ENCODE measurements at regions not wholly inside any gene's neighbourhood (a gene's known extent, or its start where the extent isn't known, plus 50 kb on each side); places are given as distances from the start of the nearest gene placed in this dataset.

- intact Hi-C loops (cut with micrococcal nuclease; ENCODE audit: unreplicated experiment), result no loop called here
- ChIA-PET CTCF (no interaction called here), POLR2A (no interaction called here)
- Histone ChIP-seq H3K4me3 (ENCODE audit: low read depth in 2 of 2, low read length in 2 of 2) (no peak overlapping the region), H3K27ac (ENCODE audit: low read length) (no peak overlapping the region), H3K36me3 (ENCODE audit: control insufficient read depth, insufficient read depth, low read length) (no peaks in the 10 kb centered on the region), H3K27me3 (ENCODE audit: control insufficient read depth, insufficient read depth, low read length) (no peaks in the 10 kb centered on the region; the same call in 1 of the 2 replicates), H3K9me3 (ENCODE audit: control insufficient read depth, insufficient read depth, low read depth, low read length) (no peaks in the 10 kb centered on the region), H3K4me1 (ENCODE audit: control insufficient read depth, insufficient read depth, low read length) (no peaks in the 10 kb centered on the region)
- ATAC-seq (no peak), DNase-seq (ENCODE audit: low read depth, low spot score) (no peak)
- TF ChIP-seq, protein P1, sequence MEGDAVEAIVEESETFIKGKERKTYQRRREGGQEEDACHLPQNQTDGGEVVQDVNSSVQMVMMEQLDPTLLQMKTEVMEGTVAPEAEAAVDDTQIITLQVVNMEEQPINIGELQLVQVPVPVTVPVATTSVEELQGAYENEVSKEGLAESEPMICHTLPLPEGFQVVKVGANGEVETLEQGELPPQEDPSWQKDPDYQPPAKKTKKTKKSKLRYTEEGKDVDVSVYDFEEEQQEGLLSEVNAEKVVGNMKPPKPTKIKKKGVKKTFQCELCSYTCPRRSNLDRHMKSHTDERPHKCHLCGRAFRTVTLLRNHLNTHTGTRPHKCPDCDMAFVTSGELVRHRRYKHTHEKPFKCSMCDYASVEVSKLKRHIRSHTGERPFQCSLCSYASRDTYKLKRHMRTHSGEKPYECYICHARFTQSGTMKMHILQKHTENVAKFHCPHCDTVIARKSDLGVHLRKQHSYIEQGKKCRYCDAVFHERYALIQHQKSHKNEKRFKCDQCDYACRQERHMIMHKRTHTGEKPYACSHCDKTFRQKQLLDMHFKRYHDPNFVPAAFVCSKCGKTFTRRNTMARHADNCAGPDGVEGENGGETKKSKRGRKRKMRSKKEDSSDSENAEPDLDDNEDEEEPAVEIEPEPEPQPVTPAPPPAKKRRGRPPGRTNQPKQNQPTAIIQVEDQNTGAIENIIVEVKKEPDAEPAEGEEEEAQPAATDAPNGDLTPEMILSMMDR (IDR thresholded peaks at IDR 0.05), result no peak
- BruUV-seq (replicated peaks), result no TSS peak
- in situ Hi-C loops (cut with HindIII; ENCODE audit: low pct_unique_long_range_greater_than_20kb, low sequenced_read_pairs), result no loop called here
Measured at GRCh38 chr22:49068861-49069500, 758.7 kb downstream of the BRD1 start.

GRCh38 chr22:49067504-49067903 is 760.2 kb downstream of the BRD1 start:
- BruUV-seq (replicated peaks), result no TSS peak
- Histone ChIP-seq H3K27me3 (ENCODE audit: control insufficient read depth, insufficient read depth, low read length) (no peaks in the 10 kb centered on the region; the same call in 1 of the 2 replicates), H3K4me1 (ENCODE audit: control insufficient read depth, insufficient read depth, low read length) (no peaks in the 10 kb centered on the region), H3K36me3 (ENCODE audit: control insufficient read depth, insufficient read depth, low read length) (no peaks in the 10 kb centered on the region), H3K4me3 (ENCODE audit: low read depth in 2 of 2, low read length in 2 of 2) (no peak overlapping the region), H3K9me3 (ENCODE audit: control insufficient read depth, insufficient read depth, low read depth, low read length) (no peaks in the 10 kb centered on the region), H3K27ac (ENCODE audit: low read length) (no peak overlapping the region)
- no peak for ATAC-seq
- CTCF ChIA-PET, result no interaction called here
- POLR2A ChIA-PET, result no interaction called here
- in situ Hi-C loops (cut with HindIII; ENCODE audit: low pct_unique_long_range_greater_than_20kb, low sequenced_read_pairs) (no loop called here), intact Hi-C loops (cut with micrococcal nuclease; ENCODE audit: unreplicated experiment) (no loop called here)
- TF ChIP-seq, protein P2, sequence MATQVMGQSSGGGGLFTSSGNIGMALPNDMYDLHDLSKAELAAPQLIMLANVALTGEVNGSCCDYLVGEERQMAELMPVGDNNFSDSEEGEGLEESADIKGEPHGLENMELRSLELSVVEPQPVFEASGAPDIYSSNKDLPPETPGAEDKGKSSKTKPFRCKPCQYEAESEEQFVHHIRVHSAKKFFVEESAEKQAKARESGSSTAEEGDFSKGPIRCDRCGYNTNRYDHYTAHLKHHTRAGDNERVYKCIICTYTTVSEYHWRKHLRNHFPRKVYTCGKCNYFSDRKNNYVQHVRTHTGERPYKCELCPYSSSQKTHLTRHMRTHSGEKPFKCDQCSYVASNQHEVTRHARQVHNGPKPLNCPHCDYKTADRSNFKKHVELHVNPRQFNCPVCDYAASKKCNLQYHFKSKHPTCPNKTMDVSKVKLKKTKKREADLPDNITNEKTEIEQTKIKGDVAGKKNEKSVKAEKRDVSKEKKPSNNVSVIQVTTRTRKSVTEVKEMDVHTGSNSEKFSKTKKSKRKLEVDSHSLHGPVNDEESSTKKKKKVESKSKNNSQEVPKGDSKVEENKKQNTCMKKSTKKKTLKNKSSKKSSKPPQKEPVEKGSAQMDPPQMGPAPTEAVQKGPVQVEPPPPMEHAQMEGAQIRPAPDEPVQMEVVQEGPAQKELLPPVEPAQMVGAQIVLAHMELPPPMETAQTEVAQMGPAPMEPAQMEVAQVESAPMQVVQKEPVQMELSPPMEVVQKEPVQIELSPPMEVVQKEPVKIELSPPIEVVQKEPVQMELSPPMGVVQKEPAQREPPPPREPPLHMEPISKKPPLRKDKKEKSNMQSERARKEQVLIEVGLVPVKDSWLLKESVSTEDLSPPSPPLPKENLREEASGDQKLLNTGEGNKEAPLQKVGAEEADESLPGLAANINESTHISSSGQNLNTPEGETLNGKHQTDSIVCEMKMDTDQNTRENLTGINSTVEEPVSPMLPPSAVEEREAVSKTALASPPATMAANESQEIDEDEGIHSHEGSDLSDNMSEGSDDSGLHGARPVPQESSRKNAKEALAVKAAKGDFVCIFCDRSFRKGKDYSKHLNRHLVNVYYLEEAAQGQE (IDR thresholded peaks at IDR 0.05; ENCODE audit: insufficient read depth in 1 of 2, low read depth in 2 of 2, low read length in 1 of 2), result no peak
- TF ChIP-seq, protein P1 (IDR thresholded peaks at IDR 0.05), result no peak
- no peak for TF ChIP-seq TCF7L2 (IDR thresholded peaks at IDR 0.05; ENCODE audit: low read depth, low read length)
- TF ChIP-seq SIN3A (IDR thresholded peaks at IDR 0.05; ENCODE audit: borderline replicate concordance, insufficient read depth, low read depth, low read length), result no peak
- no peak for TF ChIP-seq POLR2AphosphoS5 (IDR thresholded peaks at IDR 0.05; ENCODE audit: low read depth, low read length)
- DNase-seq (ENCODE audit: low read depth, low spot score), result no peak

All from Panc1 (cell line).